ENCODE measurements at regions not wholly inside any gene's neighbourhood (a gene's known extent, or its start where the extent isn't known, plus 50 kb on each side); places are given as distances from the start of the nearest gene placed in this dataset.
A peak's percentile ranks its signal among the peaks of the same experiment; 100 is the strongest.

- DNase-seq: no peak
- Mint-ChIP-seq H3K36me3 (ENCODE audit: low read depth) (peaks cover 5% of the 10 kb centered on the region; the same call in 1 of the 2 replicates), H3K4me3 (no peak overlapping the region), H3K27me3 (ENCODE audit: insufficient read depth) (no peaks in the 10 kb centered on the region), H3K9me3 (peaks cover 26% of the 10 kb centered on the region), H3K27ac (no peak overlapping the region), H3K4me1 (ENCODE audit: low read depth) (no peaks in the 10 kb centered on the region)
- TF ChIP-seq CTCF (IDR thresholded peaks at IDR 0.05): no peak; the same call in 1 of the 2 replicates
These were observed 1080.1 kb upstream of the EEF2KMT start for GRCh38 chr16:6177616-6178180.

GRCh38 chr16:6170022-6170421 lies 1072.4 kb upstream of the EEF2KMT start:
- no peaks in the 10 kb centered on the region for H3K36me3 Mint-ChIP-seq (ENCODE audit: low read depth)
- peaks cover 30% of the 10 kb centered on the region for H3K9me3 Mint-ChIP-seq
- no peak overlapping the region for H3K4me3 Mint-ChIP-seq
- no peaks in the 10 kb centered on the region for H3K4me1 Mint-ChIP-seq (ENCODE audit: low read depth)
- DNase-seq: no peak
- H3K27ac Mint-ChIP-seq: no peak overlapping the region
- H3K27me3 Mint-ChIP-seq (ENCODE audit: insufficient read depth): peaks cover 4% of the 10 kb centered on the region; the same call in 1 of the 2 replicates
- TF ChIP-seq CTCF (IDR thresholded peaks at IDR 0.05): no peak

DNA sequence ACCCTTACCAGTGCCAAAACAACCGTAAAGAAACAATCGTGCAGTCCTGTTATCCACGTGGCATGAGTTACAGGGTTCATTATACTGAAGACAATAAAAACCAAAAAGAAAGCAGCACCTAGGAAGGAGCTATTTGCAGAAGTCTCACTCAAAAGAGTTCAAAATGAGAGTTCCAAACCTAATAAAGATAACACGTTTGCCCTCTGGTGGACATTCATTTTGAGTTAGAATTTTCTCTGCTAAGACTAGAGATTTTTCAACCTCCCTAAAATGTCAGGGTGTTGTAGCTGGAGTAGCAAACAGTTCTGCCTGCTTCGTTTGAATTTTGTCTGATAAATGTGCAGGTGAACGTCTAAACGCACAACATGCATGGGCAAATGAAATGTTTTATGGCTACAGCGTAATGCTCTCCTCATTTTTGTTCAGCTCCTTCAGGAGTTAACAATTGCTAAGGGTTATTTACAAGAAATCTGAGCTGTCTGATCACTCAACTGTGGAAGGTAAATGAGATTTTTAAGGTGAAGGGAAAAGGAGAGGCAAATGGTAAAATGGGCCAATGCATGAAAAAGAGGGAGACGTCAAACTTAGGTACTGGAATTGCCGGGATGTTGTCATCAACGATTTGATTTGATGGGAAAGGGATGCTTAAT lies 1067.9 kb upstream of the EEF2KMT start:
- Mint-ChIP-seq H3K9me3 (peaks cover 17% of the 10 kb centered on the region), H3K4me3 (no peak overlapping the region), H3K27me3 (ENCODE audit: insufficient read depth) (peaks cover 4% of the 10 kb centered on the region; the same call in 1 of the 2 replicates), H3K27ac (no peak overlapping the region), H3K4me1 (ENCODE audit: low read depth) (peaks cover 6% of the 10 kb centered on the region; the same call in 1 of the 2 replicates), H3K36me3 (ENCODE audit: low read depth) (no peaks in the 10 kb centered on the region)
- peak; percentile 70 for TF ChIP-seq CTCF (IDR thresholded peaks at IDR 0.05)
- peak; percentile 7 for DNase-seq

GRCh38 chr16:6160871-6161270 lies 1063.3 kb upstream of the EEF2KMT start:
- Mint-ChIP-seq H3K9me3 (peaks cover 16% of the 10 kb centered on the region), H3K27ac (no peak overlapping the region), H3K4me1 (ENCODE audit: low read depth) (peaks cover 7% of the 10 kb centered on the region; the same call in 1 of the 2 replicates), H3K36me3 (ENCODE audit: low read depth) (no peaks in the 10 kb centered on the region), H3K4me3 (no peak overlapping the region), H3K27me3 (ENCODE audit: insufficient read depth) (no peaks in the 10 kb centered on the region)
- TF ChIP-seq CTCF (IDR thresholded peaks at IDR 0.05): no peak
- no peak for DNase-seq

- DNase-seq: peak; percentile 22
These were observed 1062.7 kb upstream of the EEF2KMT start for GRCh38 chr16:6160303-6160702.

More at GRCh38 chr16:6160303-6160702, 1062.7 kb upstream of the EEF2KMT start:
- Mint-ChIP-seq H3K27ac (no peak overlapping the region), H3K36me3 (ENCODE audit: low read depth) (no peaks in the 10 kb centered on the region), H3K4me1 (ENCODE audit: low read depth) (peaks cover 7% of the 10 kb centered on the region; the same call in 1 of the 2 replicates), H3K27me3 (ENCODE audit: insufficient read depth) (no peaks in the 10 kb centered on the region), H3K9me3 (peaks cover 11% of the 10 kb centered on the region), H3K4me3 (no peak overlapping the region)
- no peak for TF ChIP-seq CTCF (IDR thresholded peaks at IDR 0.05)
